Psoas muscle (tissue), 7 donors: ENCODE measurements at regions not wholly inside any gene's neighbourhood (a gene's known extent, or its start where the extent isn't known, plus 50 kb on each side); places are given as distances from the start of the nearest gene placed in this dataset.

Source experiments
- ATAC-seq, 4 donors: fragments of 200-7000 bp; cut with Tn5 transposase; one replicate each; pipeline ENCODE4 v1.9.1; 2020; ENCODE audit warnings: moderate library complexity in 3 of 4, mild to moderate bottlenecking in 2 of 4
- DNase-seq, 2 donors: peaks; one replicate each; pipeline ENCODE4 v3.0.0-alpha.2; 2020
- H3K27ac ChIP-seq: fragments of 200-600 bp; one replicate; pipeline ENCODE4 v1.8.0; 2022
- H3K27me3 ChIP-seq, 3 donors: fragments of 200-600 bp in 1 of 3; one replicate each; pipeline versions ENCODE4 v1.6.1 to v1.8.0; 2013 to 2022; ENCODE audit warnings: low read length in 2 of 3, mild to moderate bottlenecking in 2 of 3, moderate library complexity in 1 of 3; ENCODE audit not compliant: insufficient read depth in 3 of 3
- H3K36me3 ChIP-seq, 2 donors: fragments of 200-600 bp in 1 of 2; one replicate each; pipeline versions ENCODE4 v1.6.1 to v1.8.0; 2013 to 2022; ENCODE audit warnings: low read depth in 1 of 2, mild to moderate bottlenecking in 1 of 2, moderate library complexity in 1 of 2; ENCODE audit not compliant: insufficient read depth in 1 of 2
- H3K4me1 ChIP-seq: fragments of 200-600 bp; one replicate; pipeline ENCODE4 v1.8.0; 2022
- H3K4me3 ChIP-seq: fragments of 200-600 bp; one replicate; pipeline ENCODE4 v1.8.0; 2022; ENCODE audit warnings: mild to moderate bottlenecking
- H3K9me3 ChIP-seq: fragments of 200-600 bp; one replicate; pipeline ENCODE4 v1.8.0; 2022
- WGBS, 3 donors: extraction: QIAGEN DNeasy Blood & Tissue Kit; methylation state at CpG; one replicate each; pipeline versions ENCODE4 v1.1.6 to v1.1.7; 2013; 5-methylcytosine and 5-hydroxymethylcytosine counted together
- intact Hi-C, 2 donors: fragments of 100-400 bp; cut with DNase I; formaldehyde crosslinking; loops; one replicate each; pipeline versions ENCODE4 v1.11.0 to v1.14.2; 2022
- TF ChIP-seq, protein P1 (sequence below): fragments of 200-600 bp; IDR thresholded peaks from one replicate; pipeline ENCODE4 v1.8.0; 2022; ENCODE audit warnings: antibody characterized with exemption
- donor health status: healthy with polysubstance abuse.
- donor health status: DM: no; HTN: no; CAD: no; lungs with moderate emphysema.
- donor health status: Bipolar disorder and iron deficiency.
- donor health status: healthy.
- donor health status: DM: yes; HTN: yes; CAD: no.
- donor health status: DM: no; HTN: no; CAD: no.
- donor health status: DM: yes; HTN: yes; CAD: no.

DNA sequence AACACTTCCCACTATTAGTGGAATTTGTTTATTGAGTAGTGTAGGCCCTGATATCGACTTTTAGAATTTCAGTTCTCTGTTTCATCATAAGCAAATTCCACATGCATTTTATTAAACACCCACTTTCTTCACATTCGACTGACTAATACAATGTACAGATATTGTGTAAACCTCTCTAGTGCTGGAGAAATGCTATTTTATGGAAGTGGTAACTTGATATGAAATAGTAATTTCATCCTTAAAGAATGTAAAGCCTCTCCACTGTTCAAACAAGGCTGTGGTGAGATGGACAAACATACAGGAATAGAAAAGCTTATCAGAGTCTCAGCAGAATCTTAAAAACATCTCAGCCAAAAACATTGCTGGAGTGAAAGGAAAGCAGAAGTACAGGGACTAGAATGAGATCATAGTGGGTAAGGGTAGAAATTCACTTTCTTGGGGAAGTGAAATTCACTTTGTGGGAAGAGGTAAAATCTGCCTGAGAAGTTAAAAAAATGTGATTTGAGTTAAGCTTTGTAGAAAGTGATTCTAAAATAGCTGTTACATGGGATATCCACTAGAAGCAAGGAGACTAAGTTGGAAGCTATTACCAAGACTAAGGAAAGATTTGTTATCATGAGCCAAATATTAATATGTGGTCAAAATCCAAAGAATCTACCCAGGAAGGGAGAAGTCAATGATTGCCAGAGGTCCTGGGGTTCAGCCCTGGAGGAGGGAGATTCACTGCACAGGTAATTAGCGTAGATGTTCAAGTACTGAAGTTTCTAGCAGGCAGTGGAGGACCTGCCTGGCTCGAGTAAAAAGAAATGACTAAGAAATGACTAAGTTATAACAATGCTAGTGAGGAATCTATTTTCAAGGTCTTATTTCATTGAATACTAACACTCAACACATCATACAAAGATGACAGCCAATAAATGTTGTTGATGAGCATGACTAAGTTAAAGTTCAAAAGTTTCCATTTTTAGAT lies 398.3 kb upstream of the FAM47C start:
- TF ChIP-seq, protein P1, sequence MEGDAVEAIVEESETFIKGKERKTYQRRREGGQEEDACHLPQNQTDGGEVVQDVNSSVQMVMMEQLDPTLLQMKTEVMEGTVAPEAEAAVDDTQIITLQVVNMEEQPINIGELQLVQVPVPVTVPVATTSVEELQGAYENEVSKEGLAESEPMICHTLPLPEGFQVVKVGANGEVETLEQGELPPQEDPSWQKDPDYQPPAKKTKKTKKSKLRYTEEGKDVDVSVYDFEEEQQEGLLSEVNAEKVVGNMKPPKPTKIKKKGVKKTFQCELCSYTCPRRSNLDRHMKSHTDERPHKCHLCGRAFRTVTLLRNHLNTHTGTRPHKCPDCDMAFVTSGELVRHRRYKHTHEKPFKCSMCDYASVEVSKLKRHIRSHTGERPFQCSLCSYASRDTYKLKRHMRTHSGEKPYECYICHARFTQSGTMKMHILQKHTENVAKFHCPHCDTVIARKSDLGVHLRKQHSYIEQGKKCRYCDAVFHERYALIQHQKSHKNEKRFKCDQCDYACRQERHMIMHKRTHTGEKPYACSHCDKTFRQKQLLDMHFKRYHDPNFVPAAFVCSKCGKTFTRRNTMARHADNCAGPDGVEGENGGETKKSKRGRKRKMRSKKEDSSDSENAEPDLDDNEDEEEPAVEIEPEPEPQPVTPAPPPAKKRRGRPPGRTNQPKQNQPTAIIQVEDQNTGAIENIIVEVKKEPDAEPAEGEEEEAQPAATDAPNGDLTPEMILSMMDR, result no peak
- Histone ChIP-seq H3K9me3 (no peaks in the 10 kb centered on the region), H3K4me1 (no peaks in the 10 kb centered on the region), H3K4me3 (no peak overlapping the region), H3K36me3 (no peaks in the 10 kb centered on the region), H3K27me3 (peaks cover 0 to 5% (median 0%) of the 10 kb centered on the region in 3 donors), H3K27ac (no peak overlapping the region)
- DNase-seq (no peak), ATAC-seq (no peak)
- 52 to 63% (median 63%) methylated on average over 4 of the region's 4 CpGs for WGBS, 3 donors
- intact Hi-C loops, result no loop called here

DNA sequence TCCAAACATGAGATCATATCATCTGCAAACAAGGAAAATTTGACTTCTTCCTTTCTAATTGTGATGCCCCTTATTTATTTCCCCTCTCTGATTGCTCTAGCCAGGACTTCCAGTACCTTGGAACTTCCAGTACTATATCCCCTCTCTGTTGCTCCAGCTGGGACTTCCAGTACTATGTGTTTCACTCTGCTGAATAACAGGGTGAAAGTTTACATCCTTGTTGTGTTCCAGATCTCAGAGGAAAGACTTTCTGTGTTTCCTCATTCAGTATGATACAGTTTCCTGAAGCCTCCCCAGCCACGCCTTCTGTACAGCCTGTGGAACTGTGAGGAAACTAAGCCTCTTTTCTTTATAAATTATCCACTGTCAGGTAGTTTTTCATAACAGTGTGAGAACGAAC lies 381.3 kb upstream of the FAM47C start:
- TF ChIP-seq, protein P1, result no peak
- Histone ChIP-seq H3K27me3 (no peaks in the 10 kb centered on the region), H3K4me1 (no peaks in the 10 kb centered on the region), H3K9me3 (no peaks in the 10 kb centered on the region), H3K27ac (no peak overlapping the region), H3K36me3 (no peaks in the 10 kb centered on the region), H3K4me3 (no peak overlapping the region)
- DNase-seq, result no peak
- 50 to 61% (median 56%) methylated on average over 2 of the region's 2 CpGs for WGBS, 3 donors
- intact Hi-C loops, result no loop called here
- no peak for ATAC-seq

DNA sequence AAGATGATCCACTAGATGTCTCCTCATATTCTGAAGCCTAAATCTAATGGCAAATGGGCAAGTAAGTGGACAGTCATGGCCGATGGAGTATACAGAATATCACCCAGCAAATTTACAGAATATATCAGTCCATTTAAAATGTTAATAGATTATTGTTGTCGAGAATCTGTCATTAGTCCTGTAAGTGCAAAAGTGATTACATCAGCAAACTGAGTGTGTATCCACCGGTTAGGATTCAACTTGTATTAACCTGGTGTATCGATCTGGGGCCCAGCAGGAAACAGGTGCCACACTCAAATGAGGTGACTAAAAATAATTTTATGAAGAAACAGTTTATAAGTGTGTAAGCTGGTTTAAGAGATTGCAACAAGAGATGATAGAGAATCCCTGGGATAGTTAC lies 367.9 kb upstream of the FAM47C start:
- Histone ChIP-seq H3K27me3 (peaks cover 0 to 12% (median 0%) of the 10 kb centered on the region in 3 donors), H3K4me1 (no peaks in the 10 kb centered on the region), H3K9me3 (no peaks in the 10 kb centered on the region), H3K4me3 (no peak overlapping the region), H3K27ac (no peak overlapping the region), H3K36me3 (no peaks in the 10 kb centered on the region)
- ATAC-seq, result no peak
- 77 to 92% (median 85%) methylated on average over 4 of the region's 4 CpGs for WGBS, 3 donors
- intact Hi-C loops, result no loop called here
- no peak for DNase-seq
- TF ChIP-seq, protein P1, result no peak

DNA sequence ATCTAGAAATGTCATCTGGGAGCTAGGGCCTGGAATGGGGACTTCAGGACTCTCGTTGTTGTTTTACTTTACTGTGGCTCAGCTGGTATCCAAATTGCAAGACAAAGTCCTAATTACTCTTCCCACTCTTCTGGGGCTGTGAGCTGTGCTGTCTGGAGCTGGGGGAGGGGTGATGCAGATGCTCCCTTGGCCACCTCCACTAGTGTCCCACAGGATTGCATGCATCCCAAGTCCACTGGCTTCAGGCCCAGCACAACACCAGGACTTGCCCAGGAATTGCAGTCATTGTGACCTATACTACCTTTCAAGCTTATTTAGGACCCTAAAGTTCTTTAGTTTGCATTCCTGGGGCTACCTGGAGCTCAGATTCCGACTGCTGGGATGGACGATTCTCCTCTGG lies 366.1 kb upstream of the FAM47C start:
- TF ChIP-seq, protein P1, result no peak
- no peak overlapping the region for H3K4me3 ChIP-seq
- no peaks in the 10 kb centered on the region for H3K36me3 ChIP-seq
- intact Hi-C loops, result no loop called here
- no peaks in the 10 kb centered on the region for H3K9me3 ChIP-seq
- 56 to 72% (median 69%) methylated on average over 3 of the region's 3 CpGs for WGBS, 3 donors
- no peaks in the 10 kb centered on the region for H3K27me3 ChIP-seq
- DNase-seq (no peak), ATAC-seq (no peak)
- no peaks in the 10 kb centered on the region for H3K4me1 ChIP-seq
- H3K27ac ChIP-seq, result no peak overlapping the region
